SK-N-SH (cell line): ENCODE measurements at regions not wholly inside any gene's neighbourhood (a gene's known extent, or its start where the extent isn't known, plus 50 kb on each side); places are given as distances from the start of the nearest gene placed in this dataset.

ENCODE experiments used
- CHD2 ChIP-seq: fragments of 150-350 bp; IDR thresholded peaks from 2 replicates; pipeline ENCODE4 v1.6.1; 2018; ENCODE audit warnings: low read length; ENCODE audit not compliant: partially characterized antibody
- ELF1 ChIP-seq: IDR thresholded peaks from 2 replicates; pipeline ENCODE4 v1.4.0; 2012
- EP300 ChIP-seq, 2 experiments: IDR thresholded peaks; 2 replicates each; pipeline versions ENCODE4 v1.4.0 to v1.6.1; 2012; ENCODE audit warnings: borderline replicate concordance in 1 of 2, low read depth in 1 of 2, low read length in 1 of 2
- NFIC ChIP-seq: IDR thresholded peaks from 2 replicates; pipeline ENCODE4 v1.4.0; 2012; ENCODE audit warnings: borderline replicate concordance
- RFX5 ChIP-seq: IDR thresholded peaks from 2 replicates; pipeline ENCODE4 v1.6.1; 2012; ENCODE audit warnings: mild to moderate bottlenecking, improper control_type of control experiment, low read length
- TAF1 ChIP-seq: IDR thresholded peaks from 2 replicates; pipeline ENCODE4 v1.6.1; 2012; ENCODE audit warnings: low read depth, mild to moderate bottlenecking, low read length, moderate library complexity, borderline replicate concordance
- TF ChIP-seq, protein P1 (sequence below): fragments of 200-600 bp; sonication (generic); IDR thresholded peaks from 2 replicates; pipeline ENCODE4 v1.6.1; 2017; ENCODE audit warnings: antibody characterized with exemption, mild to moderate bottlenecking, moderate library complexity
- TF ChIP-seq, protein P2 (sequence below): IDR thresholded peaks from 2 replicates; pipeline ENCODE4 v1.6.1; 2012; ENCODE audit warnings: mild to moderate bottlenecking, low read depth, low read length, moderate library complexity
- TF ChIP-seq, protein P3 (sequence below): IDR thresholded peaks from 2 replicates; pipeline ENCODE4 v1.4.0; 2012; ENCODE audit warnings: low read depth

DNA sequence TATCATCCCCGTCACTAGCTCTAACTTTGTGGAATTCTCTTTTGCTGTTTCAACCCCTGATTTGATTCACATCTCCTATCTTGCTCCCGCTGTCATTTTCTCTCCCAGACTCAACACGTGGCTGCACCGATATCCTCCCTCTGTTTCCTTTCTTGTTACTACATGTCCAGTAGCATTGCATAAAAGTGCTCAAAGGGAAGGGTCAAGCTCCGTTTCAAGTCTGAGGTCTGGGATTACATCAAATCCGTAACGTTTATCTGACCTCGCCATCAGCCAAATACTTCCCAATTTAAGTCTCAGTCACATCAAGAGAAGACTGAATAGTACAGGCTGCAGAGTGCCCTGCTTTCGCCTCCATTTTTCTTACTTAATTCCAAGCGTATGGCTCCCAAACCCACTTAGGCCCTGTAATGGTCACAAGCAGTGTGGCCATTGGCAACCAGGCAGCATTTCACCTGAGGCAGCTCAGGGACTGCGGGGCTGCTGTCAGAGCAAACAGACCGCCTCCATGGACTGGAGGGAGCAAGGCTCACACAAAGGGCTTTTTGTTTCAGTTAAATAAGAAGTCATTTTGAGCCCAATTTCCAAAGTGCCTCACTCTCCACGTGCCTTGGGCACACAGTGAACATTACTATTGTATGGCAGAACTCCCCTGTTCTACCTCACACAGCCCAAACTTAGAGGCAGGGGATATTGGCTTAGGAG is 217.8 kb downstream of the BCL11A start:
- TF ChIP-seq NFIC = no peak
- TF ChIP-seq, protein P1, sequence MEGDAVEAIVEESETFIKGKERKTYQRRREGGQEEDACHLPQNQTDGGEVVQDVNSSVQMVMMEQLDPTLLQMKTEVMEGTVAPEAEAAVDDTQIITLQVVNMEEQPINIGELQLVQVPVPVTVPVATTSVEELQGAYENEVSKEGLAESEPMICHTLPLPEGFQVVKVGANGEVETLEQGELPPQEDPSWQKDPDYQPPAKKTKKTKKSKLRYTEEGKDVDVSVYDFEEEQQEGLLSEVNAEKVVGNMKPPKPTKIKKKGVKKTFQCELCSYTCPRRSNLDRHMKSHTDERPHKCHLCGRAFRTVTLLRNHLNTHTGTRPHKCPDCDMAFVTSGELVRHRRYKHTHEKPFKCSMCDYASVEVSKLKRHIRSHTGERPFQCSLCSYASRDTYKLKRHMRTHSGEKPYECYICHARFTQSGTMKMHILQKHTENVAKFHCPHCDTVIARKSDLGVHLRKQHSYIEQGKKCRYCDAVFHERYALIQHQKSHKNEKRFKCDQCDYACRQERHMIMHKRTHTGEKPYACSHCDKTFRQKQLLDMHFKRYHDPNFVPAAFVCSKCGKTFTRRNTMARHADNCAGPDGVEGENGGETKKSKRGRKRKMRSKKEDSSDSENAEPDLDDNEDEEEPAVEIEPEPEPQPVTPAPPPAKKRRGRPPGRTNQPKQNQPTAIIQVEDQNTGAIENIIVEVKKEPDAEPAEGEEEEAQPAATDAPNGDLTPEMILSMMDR = no peak
- TF ChIP-seq TAF1 = no peak
- TF ChIP-seq CHD2 = no peak
- TF ChIP-seq RFX5 = no peak
- TF ChIP-seq ELF1 = no peak
- TF ChIP-seq, protein P2, sequence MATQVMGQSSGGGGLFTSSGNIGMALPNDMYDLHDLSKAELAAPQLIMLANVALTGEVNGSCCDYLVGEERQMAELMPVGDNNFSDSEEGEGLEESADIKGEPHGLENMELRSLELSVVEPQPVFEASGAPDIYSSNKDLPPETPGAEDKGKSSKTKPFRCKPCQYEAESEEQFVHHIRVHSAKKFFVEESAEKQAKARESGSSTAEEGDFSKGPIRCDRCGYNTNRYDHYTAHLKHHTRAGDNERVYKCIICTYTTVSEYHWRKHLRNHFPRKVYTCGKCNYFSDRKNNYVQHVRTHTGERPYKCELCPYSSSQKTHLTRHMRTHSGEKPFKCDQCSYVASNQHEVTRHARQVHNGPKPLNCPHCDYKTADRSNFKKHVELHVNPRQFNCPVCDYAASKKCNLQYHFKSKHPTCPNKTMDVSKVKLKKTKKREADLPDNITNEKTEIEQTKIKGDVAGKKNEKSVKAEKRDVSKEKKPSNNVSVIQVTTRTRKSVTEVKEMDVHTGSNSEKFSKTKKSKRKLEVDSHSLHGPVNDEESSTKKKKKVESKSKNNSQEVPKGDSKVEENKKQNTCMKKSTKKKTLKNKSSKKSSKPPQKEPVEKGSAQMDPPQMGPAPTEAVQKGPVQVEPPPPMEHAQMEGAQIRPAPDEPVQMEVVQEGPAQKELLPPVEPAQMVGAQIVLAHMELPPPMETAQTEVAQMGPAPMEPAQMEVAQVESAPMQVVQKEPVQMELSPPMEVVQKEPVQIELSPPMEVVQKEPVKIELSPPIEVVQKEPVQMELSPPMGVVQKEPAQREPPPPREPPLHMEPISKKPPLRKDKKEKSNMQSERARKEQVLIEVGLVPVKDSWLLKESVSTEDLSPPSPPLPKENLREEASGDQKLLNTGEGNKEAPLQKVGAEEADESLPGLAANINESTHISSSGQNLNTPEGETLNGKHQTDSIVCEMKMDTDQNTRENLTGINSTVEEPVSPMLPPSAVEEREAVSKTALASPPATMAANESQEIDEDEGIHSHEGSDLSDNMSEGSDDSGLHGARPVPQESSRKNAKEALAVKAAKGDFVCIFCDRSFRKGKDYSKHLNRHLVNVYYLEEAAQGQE = no peak
- TF ChIP-seq, protein P3, sequence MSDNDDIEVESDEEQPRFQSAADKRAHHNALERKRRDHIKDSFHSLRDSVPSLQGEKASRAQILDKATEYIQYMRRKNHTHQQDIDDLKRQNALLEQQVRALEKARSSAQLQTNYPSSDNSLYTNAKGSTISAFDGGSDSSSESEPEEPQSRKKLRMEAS = no peak
- TF ChIP-seq EP300 (IDR thresholded peaks at IDR 0.05; ENCODE audit: borderline replicate concordance in 1 of 2, low read depth in 1 of 2, low read length in 1 of 2) = no peak
